C4-2B (cell line): ENCODE measurements at regions not wholly inside any gene's neighbourhood (a gene's known extent, or its start where the extent isn't known, plus 50 kb on each side); places are given as distances from the start of the nearest gene placed in this dataset.

Source experiments
- H3K27ac ChIP-seq: fragments of 450-650 bp; 2 replicates; pipeline ENCODE4 v1.5.1; 2017
- CTCF ChIP-seq: fragments of 450-650 bp; conservative IDR thresholded peaks from 2 replicates; pipeline ENCODE4 v1.5.1; 2017; ENCODE audit warnings: mild to moderate bottlenecking
- ZFX ChIP-seq: fragments of 450-650 bp; IDR thresholded peaks from 2 replicates; pipeline ENCODE4 v1.6.1; 2017

GRCh38 chr21:17929510-17929909, 110.4 kb upstream of the C21orf91 start:
- H3K27ac ChIP-seq = no peak overlapping the region
- TF ChIP-seq CTCF = no peak
- no peak for TF ChIP-seq ZFX

- no peak overlapping the region for H3K27ac ChIP-seq
- TF ChIP-seq ZFX (no peak), CTCF (peak; percentile 14)
Measured at GRCh38 chr21:17925899-17926298, 106.7 kb upstream of the C21orf91 start.

GRCh38 chr21:17925000-17925610, 105.9 kb upstream of the C21orf91 start:
- TF ChIP-seq CTCF (peak; percentile 84), ZFX (no peak)
- H3K27ac ChIP-seq = no peak overlapping the region

- TF ChIP-seq ZFX (no peak), CTCF (no peak)
- no peak overlapping the region for H3K27ac ChIP-seq
Measured at GRCh38 chr21:17921579-17922530, 102.7 kb upstream of the C21orf91 start.

GRCh38 chr21:17915976-17916375, 96.8 kb upstream of the C21orf91 start:
- TF ChIP-seq CTCF (no peak), ZFX (no peak)
- H3K27ac ChIP-seq = no peak overlapping the region

GRCh38 chr21:17911628-17912027, 92.5 kb upstream of the C21orf91 start:
- H3K27ac ChIP-seq = no peak overlapping the region
- TF ChIP-seq ZFX (no peak), CTCF (no peak)
